ENCODE measurements at regions not wholly inside any gene's neighbourhood (a gene's known extent, or its start where the extent isn't known, plus 50 kb on each side); places are given as distances from the start of the nearest gene placed in this dataset.

DNA sequence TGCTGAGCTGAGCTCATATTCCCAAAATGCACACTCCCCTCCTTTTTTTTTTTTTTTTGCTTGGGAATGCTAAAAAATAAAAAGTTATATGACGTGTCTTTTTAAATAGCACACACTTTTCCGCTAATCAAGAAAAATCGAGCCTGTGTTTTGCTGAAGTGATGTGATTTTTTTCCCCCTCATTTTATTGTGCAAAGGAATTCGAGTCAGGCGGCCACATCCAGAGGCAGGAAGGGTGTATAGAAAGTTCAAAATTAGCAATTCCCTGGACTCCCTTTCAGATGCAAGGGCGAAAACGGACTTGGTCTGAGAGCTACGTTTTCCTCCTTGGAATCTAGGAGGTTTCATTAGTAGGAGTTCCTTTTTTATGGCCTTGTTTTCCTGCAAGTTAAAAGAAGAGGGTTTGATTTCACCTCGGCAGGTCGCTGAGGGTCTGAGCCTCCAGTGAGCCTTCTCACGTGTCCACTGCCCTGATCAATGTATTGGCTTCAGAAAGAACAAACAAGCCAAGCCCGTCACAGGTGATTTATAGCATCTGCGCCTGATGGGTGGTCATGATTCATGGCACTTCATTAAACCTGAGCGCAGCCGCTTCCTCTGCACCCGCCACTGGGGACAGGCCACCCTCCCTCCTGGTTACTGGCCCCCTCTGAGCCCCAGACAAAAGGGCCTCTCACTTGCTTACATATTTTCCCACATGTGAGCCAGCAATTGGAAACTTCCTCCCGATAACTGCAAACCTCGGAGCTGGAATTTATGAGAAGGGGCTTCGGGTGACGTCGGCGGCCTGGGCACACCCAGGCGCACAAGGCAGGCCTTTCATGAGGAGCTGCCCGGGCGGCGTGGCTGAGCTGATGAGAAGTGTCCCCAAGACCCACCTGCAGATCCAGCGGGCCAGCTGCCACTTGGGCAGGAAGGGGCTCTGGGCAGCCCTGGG lies 64.4 kb upstream of the LINC01488 start:
- DNase-seq (no peak), ATAC-seq (no peak)
- Mint-ChIP-seq H3K36me3 (ENCODE audit: insufficient read depth) (no peaks in the 10 kb centered on the region), H3K4me1 (ENCODE audit: low read depth) (no peaks in the 10 kb centered on the region), H3K4me3 (no peak overlapping the region), H3K9me3 (no peaks in the 10 kb centered on the region), H3K27me3 (ENCODE audit: low read depth) (no peaks in the 10 kb centered on the region)

DNA sequence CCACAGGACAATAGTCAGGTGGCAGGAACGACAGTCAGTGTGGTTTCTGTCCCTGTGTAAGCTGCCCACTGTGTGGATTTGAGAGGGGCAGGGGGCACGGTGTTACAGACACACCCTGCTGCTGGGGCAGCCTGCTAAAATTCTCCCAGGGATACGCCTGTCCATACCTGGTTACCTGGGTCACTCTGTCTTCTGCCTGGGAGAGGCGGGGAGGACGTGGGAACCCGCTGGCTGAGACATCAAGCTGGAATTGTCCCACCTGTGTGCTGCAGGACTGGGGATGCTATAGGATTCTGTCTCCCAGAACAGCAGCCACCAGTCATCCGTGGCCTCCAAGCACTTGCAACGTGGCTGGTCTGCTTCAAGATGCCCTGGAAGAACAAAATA lies 63.8 kb upstream of the LINC01488 start:
- Mint-ChIP-seq H3K4me1 (ENCODE audit: low read depth) (no peaks in the 10 kb centered on the region), H3K36me3 (ENCODE audit: insufficient read depth) (no peaks in the 10 kb centered on the region), H3K9me3 (no peaks in the 10 kb centered on the region), H3K4me3 (no peak overlapping the region), H3K27me3 (ENCODE audit: low read depth) (no peaks in the 10 kb centered on the region)
- no peak for ATAC-seq
- no peak for DNase-seq

DNA sequence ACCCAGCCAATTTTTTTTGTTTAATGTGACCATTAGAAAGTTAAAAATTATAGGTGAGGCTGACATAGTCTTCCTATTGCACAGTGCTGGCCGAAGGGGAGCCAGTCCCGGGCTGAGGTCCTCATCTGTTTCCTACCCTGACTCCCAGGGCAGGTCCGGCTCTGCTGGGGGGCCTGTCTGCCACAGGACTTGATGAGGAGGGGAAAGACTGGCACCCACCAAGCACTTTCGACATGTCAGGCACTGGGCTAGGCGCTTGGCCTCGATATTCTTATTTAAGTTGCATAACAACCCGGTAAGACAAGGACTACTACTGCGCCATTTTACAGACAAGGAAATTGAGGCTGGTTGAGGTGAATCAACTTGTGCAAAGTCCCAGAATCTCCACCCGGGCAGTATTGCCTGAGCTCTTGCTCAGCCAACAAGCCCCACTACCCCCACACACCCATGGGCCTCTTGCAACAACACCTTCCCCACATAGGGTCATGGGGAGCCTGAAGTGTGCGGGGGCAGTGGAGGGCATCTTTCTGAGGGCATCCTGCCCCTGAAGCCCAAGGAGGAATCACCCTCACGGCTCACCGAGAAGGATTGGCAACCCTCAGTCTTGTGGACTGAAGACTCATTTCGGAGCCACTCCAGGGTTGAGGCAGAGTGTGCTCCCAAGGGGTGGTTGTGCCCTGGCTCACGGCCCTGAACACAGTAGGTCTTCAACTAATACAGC lies 62.7 kb upstream of the LINC01488 start:
- Mint-ChIP-seq H3K4me3 (no peak overlapping the region), H3K9me3 (no peaks in the 10 kb centered on the region), H3K4me1 (ENCODE audit: low read depth) (no peaks in the 10 kb centered on the region), H3K36me3 (ENCODE audit: insufficient read depth) (no peaks in the 10 kb centered on the region), H3K27me3 (ENCODE audit: low read depth) (no peaks in the 10 kb centered on the region)
- no peak for ATAC-seq
- no peak for DNase-seq

DNA sequence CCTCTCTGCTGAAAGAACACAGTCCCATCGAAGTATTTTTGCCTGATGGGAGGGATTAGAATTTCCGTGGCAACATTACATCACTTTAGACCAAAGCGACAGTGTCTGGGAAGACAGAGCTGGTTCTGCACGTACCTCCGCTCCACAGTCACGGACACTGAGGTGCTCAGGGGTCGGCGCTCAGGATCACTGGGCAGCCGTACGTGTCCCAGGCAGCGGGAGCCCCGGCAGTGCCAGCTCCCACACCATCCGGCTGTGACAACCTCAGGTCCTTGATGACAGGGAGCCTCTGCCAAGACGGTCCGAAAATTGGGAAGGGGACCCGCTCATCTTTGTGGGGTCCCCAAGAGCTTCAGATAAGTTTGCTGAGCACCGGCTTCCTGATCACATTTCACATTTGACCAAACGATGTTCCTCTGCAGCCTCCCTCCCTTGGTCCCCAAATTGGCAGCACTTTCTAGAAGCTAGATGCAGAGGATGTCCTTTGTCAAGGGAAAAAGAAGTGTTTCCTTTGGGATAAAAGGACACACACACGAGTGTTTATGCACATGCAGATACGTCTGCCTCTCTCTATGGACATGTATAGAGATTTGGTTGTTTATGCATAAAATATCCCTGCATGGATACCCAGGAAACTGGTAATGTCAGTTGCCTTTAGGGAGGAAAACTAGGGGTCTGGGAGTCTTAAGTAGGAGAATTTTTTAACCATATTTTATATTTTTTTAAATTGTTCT lies 61.6 kb upstream of the LINC01488 start:
- no peaks in the 10 kb centered on the region for H3K27me3 Mint-ChIP-seq (ENCODE audit: low read depth)
- ATAC-seq (no peak), DNase-seq (no peak)
- H3K4me1 Mint-ChIP-seq (ENCODE audit: low read depth): no peaks in the 10 kb centered on the region
- H3K9me3 Mint-ChIP-seq: peaks cover 7% of the 10 kb centered on the region
- H3K36me3 Mint-ChIP-seq (ENCODE audit: insufficient read depth): no peaks in the 10 kb centered on the region
- H3K4me3 Mint-ChIP-seq: no peak overlapping the region

DNA sequence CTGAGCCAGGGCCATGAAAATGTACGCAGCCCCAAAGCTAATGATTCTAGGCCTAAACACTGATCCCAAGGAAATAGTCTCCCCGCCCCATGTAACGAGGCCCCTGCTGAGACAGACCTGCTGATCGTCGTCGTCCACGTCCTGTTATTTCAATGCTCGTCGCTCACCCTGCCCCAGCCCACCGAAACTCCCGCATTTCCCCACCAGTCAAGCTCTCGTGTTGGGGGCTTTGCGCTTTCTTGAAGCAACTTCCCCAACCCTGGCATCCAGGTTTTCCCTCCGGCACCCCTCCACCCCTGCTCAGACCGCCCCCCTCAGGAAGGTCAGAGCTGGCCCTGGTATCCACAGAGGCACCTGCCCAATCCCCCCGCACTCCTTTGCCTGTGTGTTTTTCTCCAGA lies 58.8 kb upstream of the LINC01488 start:
- H3K9me3 Mint-ChIP-seq: peaks cover 8% of the 10 kb centered on the region
- H3K4me3 Mint-ChIP-seq: no peak overlapping the region
- ATAC-seq (no peak), DNase-seq (no peak)
- no peaks in the 10 kb centered on the region for H3K36me3 Mint-ChIP-seq (ENCODE audit: insufficient read depth)
- H3K27me3 Mint-ChIP-seq (ENCODE audit: low read depth): peaks cover 2% of the 10 kb centered on the region
- H3K4me1 Mint-ChIP-seq (ENCODE audit: low read depth): peaks cover 13% of the 10 kb centered on the region

DNA sequence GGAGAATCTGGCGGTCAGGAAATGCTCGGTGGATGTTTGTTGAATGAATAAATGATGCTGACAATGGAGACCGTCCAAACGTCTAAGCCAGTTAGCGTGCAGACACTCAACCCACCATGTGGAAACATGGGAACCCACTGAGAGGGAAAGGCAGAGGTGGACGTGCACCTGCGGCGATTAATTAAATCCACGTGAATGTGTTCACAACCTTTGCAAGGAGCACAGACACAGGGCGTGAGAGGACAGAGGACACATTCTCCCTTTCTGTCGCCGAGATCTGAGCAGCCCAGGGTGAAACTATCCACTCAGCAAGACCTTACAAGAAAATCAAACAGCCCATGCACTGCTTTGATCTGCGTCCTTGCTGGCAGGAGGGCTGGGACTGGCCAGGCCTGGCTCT lies 58.3 kb upstream of the LINC01488 start:
- peaks cover 13% of the 10 kb centered on the region for H3K4me1 Mint-ChIP-seq (ENCODE audit: low read depth)

DNA sequence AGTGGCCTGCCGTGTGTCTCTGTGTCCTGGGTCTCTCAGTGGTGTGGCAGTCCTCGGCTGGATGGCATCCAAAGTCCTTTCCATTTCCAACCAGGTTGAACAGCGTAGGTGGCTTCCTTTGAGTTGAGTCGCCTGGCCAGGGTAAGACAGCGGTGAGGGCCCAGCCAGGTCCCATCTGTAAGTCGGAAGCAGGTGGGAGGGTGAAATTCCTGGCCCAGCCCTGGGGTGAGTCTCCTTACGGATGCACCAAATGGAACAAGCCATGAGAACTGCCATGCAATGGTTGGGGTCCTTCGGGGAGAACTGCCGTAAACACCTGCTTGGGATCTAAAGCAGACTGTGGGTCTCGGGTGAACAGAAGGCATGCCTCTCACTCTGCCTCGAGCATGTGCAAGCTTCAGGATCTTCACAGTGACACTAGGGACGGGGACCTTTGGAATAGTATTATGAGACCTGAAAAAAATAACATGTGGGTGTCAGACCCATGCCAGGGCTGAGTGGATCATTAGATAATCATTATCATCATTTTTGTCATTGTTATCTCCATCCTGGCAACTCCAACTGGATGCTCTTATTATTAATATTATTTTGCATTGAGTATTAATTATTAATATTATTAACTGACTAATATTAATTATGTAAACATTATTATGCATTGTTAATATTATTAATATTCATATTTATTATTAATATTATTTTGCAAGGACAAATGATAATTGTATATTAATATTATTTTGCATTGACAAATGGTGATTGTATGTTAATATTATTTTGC lies 57.7 kb upstream of the LINC01488 start:
- H3K4me1 Mint-ChIP-seq (ENCODE audit: low read depth): peaks cover 13% of the 10 kb centered on the region
- DNase-seq (no peak), ATAC-seq (no peak)
- peaks cover 6% of the 10 kb centered on the region for H3K27me3 Mint-ChIP-seq (ENCODE audit: low read depth)
- H3K4me3 Mint-ChIP-seq: no peak overlapping the region
- H3K36me3 Mint-ChIP-seq (ENCODE audit: insufficient read depth): no peaks in the 10 kb centered on the region
- H3K9me3 Mint-ChIP-seq: peaks cover 8% of the 10 kb centered on the region

More for the DNA sequence above, 58.3 kb upstream of the LINC01488 start:
- ATAC-seq: no peak
- no peak for DNase-seq
- peaks cover 4% of the 10 kb centered on the region for H3K27me3 Mint-ChIP-seq (ENCODE audit: low read depth)
- H3K9me3 Mint-ChIP-seq: peaks cover 8% of the 10 kb centered on the region
- H3K4me3 Mint-ChIP-seq: no peak overlapping the region
- H3K36me3 Mint-ChIP-seq (ENCODE audit: insufficient read depth): no peaks in the 10 kb centered on the region

DNA sequence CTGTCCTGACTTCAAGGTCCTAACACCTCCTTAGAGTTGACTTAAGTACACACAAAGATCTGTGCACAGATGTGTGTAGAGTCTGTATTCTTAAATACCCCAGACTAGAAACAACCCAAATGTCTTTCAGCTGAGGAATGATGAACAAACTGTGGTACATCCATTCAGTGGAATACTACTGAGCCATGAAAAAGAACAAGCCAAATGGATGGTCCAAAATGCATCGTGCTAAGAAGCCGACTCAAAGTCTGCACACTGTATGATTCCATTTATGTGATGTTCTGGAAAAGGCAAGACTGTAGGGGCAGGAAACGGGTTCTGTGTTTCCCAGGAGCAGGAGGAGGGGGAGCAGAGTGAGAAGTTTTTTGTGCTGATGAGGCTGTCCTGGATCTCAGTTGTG lies 56.7 kb upstream of the LINC01488 start:
- Mint-ChIP-seq H3K4me1 (ENCODE audit: low read depth) (peaks cover 13% of the 10 kb centered on the region), H3K9me3 (peaks cover 8% of the 10 kb centered on the region), H3K4me3 (no peak overlapping the region), H3K36me3 (ENCODE audit: insufficient read depth) (no peaks in the 10 kb centered on the region), H3K27me3 (ENCODE audit: low read depth) (peaks cover 10% of the 10 kb centered on the region)
- DNase-seq (no peak), ATAC-seq (no peak)

DNA sequence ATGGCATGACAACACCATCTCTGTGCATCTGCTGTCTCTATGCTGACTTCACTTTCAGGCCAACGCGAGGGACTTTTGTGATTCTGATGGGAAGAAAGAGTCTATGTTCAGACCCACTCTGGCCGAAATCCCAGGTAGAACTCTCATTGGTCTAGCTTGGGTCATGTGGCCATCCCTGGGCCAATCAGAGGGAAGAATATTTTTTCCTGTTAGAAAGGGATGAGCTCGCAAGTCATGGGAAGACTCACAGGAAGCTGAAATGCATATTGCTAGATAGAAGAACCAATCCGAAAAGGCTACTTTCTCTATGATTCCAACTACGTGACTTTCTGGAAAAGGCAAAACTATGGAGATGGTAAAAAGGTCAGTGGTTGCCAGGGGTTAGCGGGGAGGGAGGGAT lies 56.0 kb upstream of the LINC01488 start:
- Mint-ChIP-seq H3K4me1 (ENCODE audit: low read depth) (peaks cover 13% of the 10 kb centered on the region), H3K36me3 (ENCODE audit: insufficient read depth) (no peaks in the 10 kb centered on the region), H3K9me3 (peaks cover 8% of the 10 kb centered on the region), H3K4me3 (no peak overlapping the region), H3K27me3 (ENCODE audit: low read depth) (peaks cover 10% of the 10 kb centered on the region)
- DNase-seq (no peak), ATAC-seq (no peak)

DNA sequence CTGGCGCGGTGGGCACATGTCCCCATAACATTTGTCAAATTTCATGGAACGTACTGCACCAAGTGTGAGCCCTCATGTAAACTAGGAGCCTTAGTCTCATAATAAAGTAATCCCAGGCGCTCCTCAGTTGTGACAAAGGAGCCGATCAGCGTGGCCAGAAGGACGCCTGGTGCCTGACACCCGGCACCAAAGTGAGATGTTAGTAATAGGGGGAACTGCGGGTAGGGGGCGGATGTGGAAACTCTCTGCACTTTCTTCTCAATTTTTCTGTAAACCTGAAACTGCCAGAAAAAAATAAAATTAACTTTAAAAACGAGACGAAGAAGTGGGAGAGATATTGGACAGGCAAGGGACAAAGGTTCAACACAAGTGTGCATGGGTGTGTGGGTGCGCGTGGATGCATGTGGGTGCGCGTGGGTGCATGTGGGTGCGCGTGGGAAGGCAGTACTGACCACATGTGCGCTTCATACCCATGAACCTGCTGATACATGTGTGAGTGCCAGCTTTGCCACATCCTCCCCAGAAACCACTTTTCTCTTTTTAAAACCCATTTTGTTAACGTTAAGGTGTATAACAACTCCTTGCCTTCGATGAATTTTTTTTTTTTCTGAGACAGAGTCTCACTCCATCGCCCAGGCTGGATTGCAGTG lies 55.4 kb upstream of the LINC01488 start:
- DNase-seq (no peak), ATAC-seq (peak; percentile 65 to 83)

DNA sequence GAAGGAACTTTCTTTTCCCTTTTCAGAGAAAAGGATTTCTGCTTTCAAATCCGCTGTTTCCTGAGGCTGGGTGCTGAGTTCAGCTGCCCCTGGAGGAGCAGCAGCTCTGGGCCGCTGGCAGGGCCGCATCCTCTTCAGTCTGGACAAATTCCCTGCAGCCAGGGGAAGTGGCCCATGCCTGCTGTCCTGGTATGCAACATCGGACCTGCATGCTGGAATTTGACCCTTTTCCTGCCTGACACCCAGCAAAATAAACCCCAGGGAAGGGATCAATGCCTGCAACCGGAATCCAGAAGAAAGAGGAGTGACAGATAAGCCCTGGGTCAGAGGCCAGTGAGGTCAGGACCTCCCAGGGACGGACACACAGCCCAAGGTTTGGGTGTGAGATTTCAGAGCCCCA lies 54.1 kb upstream of the LINC01488 start:
- Mint-ChIP-seq H3K27me3 (ENCODE audit: low read depth) (peaks cover 10% of the 10 kb centered on the region), H3K36me3 (ENCODE audit: insufficient read depth) (no peaks in the 10 kb centered on the region), H3K9me3 (peaks cover 8% of the 10 kb centered on the region), H3K4me3 (no peak overlapping the region), H3K4me1 (ENCODE audit: low read depth) (peaks cover 13% of the 10 kb centered on the region)
- ATAC-seq (no peak), DNase-seq (no peak)

More for the DNA sequence above, 55.4 kb upstream of the LINC01488 start:
- peaks cover 13% of the 10 kb centered on the region for H3K4me1 Mint-ChIP-seq (ENCODE audit: low read depth)
- peaks cover 10% of the 10 kb centered on the region for H3K27me3 Mint-ChIP-seq (ENCODE audit: low read depth)
- H3K9me3 Mint-ChIP-seq: peaks cover 8% of the 10 kb centered on the region
- H3K4me3 Mint-ChIP-seq: peak overlapping the region; percentile 35
- H3K36me3 Mint-ChIP-seq (ENCODE audit: insufficient read depth): no peaks in the 10 kb centered on the region

DNA sequence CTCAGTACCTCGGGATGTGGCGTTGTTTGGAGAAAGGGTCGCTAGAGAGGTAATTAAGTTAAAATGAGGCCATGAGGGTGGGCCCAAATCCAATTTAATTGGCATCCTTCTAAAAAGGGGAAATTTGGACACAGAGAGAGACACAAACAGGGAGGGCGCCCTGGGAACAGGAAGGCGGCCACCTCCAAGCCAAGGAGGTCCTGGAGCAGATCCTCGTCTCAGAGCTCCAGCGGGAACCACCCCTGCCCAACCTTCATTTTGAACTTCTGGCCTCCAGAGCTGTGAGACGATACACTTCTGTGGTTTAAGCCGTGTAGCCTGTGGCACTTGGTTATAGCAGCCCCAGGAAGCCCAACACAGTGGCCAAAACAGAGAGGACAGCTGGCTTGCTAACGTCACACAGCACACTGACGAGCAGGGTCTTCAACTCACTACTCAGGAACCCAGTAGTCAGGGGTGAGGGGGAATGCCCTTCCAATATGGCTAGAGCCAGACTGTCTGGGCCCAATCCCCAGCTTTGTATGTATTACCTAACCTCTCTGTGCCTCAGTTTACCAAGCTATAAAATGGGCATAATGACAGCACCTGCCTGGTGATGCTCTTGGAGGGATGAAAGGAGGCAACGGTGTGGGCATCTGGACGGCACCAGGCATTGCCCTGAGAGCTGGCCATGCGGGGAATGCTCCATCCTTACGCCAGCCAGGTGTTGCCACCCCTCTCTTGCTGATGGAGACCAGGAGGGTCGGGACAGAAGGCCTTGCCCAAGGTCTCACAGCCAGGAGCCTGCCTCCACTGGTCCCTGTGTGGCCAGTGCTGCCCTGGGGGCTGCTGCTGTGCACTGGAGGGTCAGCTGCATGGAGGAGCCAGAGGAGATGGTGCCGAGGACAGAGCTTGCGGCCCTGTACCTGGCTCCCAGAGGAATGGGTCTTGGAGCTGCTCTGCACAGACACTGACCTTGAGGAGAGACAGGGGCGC lies 53.3 kb upstream of the LINC01488 start:
- peaks cover 13% of the 10 kb centered on the region for H3K4me1 Mint-ChIP-seq (ENCODE audit: low read depth)
- ATAC-seq: no peak
- DNase-seq: no peak
- no peaks in the 10 kb centered on the region for H3K36me3 Mint-ChIP-seq (ENCODE audit: insufficient read depth)
- H3K27me3 Mint-ChIP-seq (ENCODE audit: low read depth): peaks cover 11% of the 10 kb centered on the region
- peaks cover 8% of the 10 kb centered on the region for H3K9me3 Mint-ChIP-seq
- H3K4me3 Mint-ChIP-seq: no peak overlapping the region
